ENCODE measurements at regions not wholly inside any gene's neighbourhood (a gene's known extent, or its start where the extent isn't known, plus 50 kb on each side); places are given as distances from the start of the nearest gene placed in this dataset.

DNA sequence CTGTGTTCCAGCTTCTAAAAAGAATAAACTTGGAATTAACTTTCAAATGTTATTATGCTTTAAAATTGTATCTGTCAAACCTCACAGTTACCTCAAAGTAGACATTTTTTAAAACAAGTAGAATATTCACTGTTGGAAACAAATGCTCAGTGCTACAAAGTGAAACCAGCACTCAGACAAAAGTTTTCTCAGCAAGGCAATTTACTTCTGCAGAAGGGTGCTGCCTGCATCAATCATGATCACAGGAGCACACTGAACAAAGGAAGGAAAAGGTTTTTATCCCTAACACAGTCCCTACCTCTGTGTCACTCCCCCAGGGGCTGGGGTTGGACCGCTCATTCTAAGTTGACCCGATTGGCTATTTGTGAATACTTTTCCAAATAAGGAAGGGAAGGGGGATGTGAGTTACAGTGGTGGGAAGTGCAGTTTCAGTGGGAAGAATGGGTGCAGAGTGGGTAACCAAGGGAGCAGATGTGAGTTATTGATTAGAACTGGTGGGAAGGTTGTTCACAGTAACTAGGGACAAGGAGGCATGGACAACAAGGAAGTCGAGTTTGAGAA lies 63.0 kb upstream of the CDK20 start:
- DNase-seq (ENCODE audit: low read depth in 1 of 2, low spot score in 1 of 2), result no peak

DNA sequence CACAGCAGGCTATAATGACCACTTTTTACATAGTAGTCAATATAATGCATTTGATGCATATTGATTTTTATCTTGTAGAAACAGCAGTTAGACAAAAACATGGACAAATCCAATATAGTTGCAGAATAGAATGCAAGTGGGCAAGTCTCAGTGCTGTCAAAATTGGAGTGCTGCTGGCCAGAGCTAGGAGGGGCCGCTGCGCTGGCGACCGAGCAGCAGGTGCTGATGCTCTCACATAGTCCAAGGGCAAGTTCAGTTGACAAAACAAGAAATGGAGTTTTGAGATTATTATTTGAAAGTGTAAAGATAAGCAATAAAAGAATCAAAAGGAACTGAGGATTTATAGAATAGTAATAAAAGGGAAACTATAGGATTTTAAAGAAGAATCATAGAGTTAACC lies 60.6 kb upstream of the CDK20 start:
- no peak for DNase-seq (ENCODE audit: low read depth in 1 of 2, low spot score in 1 of 2)

DNA sequence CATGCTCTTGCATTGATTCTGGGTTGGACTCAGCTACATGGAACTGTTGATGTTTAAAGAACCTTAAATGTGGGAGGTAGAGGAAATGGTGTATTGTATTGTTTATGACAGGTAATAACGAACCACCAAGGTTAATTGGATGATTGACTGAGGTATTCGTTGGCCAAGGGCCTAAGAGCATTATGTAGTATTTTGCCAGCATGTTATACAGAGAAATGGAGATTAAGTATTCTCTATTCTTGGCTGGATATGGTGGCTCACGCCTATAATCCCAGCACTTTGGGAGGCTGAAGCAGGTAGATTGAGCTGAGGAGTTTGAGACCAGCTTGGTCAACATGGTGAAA lies 59.0 kb upstream of the CDK20 start:
- DNase-seq (ENCODE audit: low read depth in 1 of 2, low spot score in 1 of 2), result no peak

DNA sequence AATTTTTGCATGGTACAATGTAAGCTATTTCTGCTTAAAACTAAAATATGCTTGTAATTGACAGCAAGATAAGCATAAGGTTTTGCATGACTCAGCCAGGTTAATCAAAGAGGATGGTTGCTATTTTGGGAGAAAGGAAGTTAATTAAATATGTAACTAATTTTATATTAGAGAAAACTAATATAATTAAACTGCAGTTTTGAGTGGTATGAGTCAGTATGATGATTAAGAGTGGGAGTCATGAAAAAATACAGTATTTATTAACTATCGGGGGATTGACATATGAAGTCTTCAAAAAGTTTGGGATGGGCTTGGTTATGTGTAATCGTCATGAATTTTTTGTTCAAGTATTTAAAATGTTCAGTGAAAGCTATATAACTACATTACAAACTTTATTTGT lies 54.0 kb upstream of the CDK20 start:
- no peak for DNase-seq (ENCODE audit: low read depth in 1 of 2, low spot score in 1 of 2)

DNA sequence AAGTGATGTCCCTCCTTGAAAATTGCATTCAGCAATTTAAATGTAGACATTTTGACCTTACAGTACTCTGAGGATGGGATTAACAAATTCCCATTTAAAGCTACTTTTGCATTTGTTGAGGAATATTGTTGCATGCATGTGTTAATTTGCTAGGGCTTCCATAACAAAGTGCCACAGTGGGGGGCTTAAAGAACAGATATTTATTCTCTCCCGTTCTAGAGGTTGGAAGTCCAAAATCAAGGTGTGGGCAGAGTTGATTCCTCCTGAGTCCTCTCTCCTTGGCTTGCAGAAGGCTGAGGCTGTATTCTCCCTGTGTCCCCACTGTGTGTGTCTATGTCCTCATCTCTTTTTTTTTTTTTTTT lies 51.8 kb upstream of the CDK20 start:
- no peak for DNase-seq (ENCODE audit: low read depth in 1 of 2, low spot score in 1 of 2)

DNA sequence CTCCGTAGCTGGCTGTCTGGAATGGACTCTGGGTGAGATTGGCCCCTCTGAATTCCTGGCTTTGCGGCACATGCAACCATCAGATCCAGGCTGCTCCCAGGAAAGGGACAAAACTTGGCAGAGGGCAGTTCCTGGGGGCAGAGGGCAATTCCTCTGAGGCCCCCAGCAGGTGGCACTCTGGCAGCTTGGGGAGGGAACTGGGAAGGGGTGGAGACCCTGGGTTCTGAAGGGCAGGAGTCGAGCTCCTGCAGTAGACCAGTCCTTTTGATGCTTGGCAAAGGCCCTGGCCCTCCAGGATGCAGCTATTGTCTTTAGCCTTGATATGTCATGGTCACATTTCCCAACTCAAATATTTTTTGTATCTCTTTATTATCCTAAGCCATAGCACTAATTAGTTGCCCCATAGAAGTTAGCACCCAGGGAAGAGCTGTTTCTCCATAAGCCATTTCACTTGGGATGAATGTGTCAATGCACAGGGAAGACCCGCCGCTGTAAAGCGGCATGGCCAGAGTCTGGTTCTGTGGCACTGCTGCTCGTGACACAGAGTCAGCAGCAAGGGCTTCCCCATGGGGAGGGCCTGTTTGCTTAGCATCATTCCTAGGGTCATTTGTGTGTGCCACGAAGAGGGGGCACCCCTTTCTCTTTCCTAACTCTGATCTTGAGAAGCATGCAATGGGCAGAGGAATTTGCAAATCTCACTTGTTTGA lies 51.2 kb upstream of the CDK20 start:
- no peak for DNase-seq (ENCODE audit: low read depth in 1 of 2, low spot score in 1 of 2)

DNA sequence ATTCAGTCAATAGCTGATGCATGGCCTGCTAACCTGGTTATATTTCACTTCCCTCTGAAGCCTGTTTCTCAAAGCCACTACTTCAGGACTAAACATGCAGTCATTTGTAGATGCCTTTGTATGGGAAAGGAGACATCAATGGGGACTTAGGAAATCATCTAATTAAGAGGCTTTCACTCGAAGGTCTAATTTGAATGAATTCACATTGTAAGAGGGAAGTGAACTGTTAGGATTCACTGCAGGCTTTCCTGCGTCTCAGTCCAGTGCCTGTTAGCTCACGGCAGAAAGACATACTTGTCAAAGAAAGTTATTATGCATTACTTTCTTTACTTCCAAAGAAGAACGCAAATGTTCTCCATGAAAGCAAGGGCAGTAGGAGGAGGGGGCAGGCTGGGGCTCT lies 50.6 kb upstream of the CDK20 start:
- DNase-seq (ENCODE audit: low read depth in 1 of 2, low spot score in 1 of 2), result no peak
